GM21447 (cell line): ENCODE measurements at regions not wholly inside any gene's neighbourhood (a gene's known extent, or its start where the extent isn't known, plus 50 kb on each side); places are given as distances from the start of the nearest gene placed in this dataset.

Experiments
- ATAC-seq: cut with Tn5 transposase; IDR thresholded peaks from one replicate; pipeline ENCODE4 v1.9.1; 2021; ENCODE audit not compliant: unreplicated experiment

DNA sequence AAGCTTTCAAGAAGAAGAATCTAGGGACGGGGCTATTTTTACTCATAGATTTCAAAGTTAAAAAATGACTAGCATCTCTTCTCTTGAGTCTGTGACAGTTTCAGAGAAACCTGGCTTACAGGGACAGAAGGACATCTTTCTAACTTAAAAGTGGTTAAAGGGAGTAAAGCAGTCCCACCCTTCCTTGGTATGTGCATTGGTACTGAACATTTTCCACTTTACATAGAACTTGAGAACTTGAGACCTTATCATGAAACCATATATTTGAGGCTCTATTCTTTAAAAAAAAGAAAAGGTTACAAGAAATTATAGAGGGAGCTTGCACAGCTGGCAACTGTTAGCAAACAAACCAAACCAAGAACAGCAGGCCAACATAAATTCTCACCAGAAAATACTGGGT lies 73.4 kb upstream of the GAREM1 start:
- no peak for ATAC-seq

DNA sequence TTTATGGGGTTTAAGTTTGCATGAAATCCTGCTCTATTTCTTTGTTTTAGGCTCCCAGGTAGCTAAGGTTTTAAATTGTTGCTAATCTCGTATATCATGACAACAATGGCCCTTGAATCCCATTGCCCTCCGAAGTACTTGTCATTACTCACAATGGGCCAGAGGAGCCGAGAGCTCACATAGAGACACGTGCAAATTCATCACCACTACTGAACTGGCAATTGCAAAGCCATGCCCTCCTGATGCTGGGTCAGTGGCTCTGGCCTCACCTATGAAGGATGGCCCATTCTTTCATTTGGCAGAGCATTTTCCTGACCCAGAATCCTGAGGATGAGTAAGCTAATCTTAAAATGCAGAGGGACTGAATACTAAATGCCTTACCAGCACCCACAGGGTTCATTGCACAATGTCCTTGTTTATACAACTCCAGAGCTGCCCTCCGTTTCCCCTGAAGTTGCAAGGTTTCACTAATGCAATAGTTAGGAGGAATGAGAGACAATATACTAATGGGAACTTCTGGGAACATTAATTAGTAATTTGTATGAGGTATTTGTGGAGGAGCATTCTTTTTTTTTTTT lies 71.6 kb upstream of the GAREM1 start:
- ATAC-seq, result no peak

DNA sequence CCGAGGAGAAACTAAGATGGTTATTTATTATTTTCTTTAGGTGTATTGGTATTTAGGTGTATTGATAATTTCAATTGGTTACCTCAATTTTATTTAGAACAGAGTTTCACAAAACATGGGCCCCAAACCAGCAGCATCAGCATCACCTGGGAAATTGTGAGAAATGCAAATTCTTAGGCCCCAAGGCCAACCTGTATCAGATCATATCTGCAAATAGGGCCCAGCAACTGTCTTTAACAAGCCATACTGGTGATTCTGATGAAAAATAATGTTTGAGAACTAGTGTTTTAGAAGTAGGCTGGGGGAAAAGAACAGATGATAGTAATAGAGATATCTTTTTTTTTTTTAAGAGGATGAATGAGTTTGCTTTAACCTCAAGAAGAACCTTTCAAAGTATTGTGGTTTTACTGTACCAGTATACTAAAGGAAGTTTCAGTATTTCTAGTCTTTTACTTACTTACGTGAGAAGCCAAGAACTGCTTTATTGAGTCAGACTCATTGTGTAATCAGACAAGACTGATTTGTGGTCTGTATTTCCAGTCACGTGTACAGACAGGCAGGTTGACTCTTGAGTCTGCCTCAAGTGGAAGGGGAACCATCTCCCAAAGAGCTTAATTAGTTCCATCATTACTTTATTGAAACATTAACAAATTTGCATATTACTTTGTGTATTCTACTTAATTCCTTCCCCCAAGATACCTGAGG lies 60.4 kb upstream of the GAREM1 start:
- peak; percentile 65 for ATAC-seq

DNA sequence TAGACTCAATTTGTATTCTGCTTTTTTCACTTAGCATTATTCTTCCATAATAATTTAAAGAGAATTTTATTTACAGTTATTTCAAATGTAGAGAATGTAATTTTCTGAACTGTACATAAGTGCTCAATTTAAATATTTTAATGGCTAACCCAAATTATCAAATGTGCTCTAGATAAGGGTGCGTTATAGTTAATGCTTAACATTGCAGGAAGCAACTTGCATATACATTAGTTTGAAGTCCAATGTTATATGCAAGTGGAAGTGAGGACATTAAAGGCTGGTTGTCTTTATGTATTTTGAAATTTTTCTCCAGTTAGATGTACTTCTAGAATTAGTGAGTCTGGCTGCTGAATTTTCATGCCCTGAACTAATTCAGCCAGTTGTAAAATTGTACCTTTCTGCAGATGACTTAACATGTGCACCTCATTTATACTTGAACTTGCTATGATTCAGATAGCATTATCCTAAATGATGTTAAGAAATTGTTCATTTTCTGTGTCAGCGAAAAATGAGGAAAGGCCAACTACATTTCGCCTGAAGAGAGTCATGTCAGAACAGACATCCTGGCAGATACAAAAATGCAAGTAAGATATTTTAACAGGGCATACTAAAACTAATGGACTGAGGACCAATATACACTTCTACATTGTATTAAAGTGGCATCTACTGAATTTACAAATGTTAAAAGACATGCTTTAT lies 59.2 kb upstream of the GAREM1 start:
- ATAC-seq, result no peak

DNA sequence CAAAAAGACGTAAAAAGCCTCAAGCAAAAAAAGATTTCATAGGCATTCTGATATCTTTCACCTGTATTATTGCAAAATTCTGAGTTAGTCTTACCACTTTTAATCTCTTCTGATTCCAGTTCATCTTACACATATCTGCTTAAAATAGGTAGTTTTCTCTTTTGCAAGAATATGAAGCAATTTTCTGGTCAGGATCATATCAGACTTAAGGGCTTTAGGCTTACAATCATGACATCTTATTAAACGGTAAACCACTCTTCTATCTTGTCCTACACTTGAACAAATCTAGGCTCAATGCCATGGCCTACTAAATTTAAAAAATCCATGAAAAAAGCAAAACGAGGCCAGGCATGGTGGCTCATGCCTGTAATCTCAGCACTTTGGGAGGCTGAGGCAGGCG lies 50.1 kb upstream of the GAREM1 start:
- no peak for ATAC-seq
